Activated naive CD8-positive, alpha-beta T cell treated with anti-CD3 and anti-CD28 coated beads for 36 hours (primary cell): ENCODE measurements at regions not wholly inside any gene's neighbourhood (a gene's known extent, or its start where the extent isn't known, plus 50 kb on each side); places are given as distances from the start of the nearest gene placed in this dataset.
"Not testable (repeated sequence)": the region's sequence is repeated elsewhere in the genome, so short reads cannot be mapped to it uniquely, and the experiment has no call there.

Experiments used
- DNase-seq: peaks from one replicate; pipeline ENCODE4 v3.0.0; 2021
- H3K27ac Mint-ChIP-seq: one replicate; pipeline ENCODE4 v1.8.0; 2022; ENCODE audit warnings: mild to moderate bottlenecking, moderate library complexity, mixed read lengths
- H3K27me3 Mint-ChIP-seq: one replicate; pipeline ENCODE4 v1.8.0; 2022; ENCODE audit warnings: mild to moderate bottlenecking, mixed read lengths
- H3K36me3 Mint-ChIP-seq: one replicate; pipeline ENCODE4 v1.8.0; 2021; ENCODE audit warnings: mild to moderate bottlenecking, mixed read lengths
- H3K4me1 Mint-ChIP-seq: one replicate; pipeline ENCODE4 v1.8.0; 2021; ENCODE audit warnings: mixed read lengths
- H3K4me3 Mint-ChIP-seq: one replicate; pipeline ENCODE4 v1.8.0; 2022; ENCODE audit warnings: mild to moderate bottlenecking, moderate library complexity, mixed read lengths
- H3K9me3 Mint-ChIP-seq: one replicate; pipeline ENCODE4 v1.8.0; 2022; ENCODE audit warnings: mixed read lengths

DNA sequence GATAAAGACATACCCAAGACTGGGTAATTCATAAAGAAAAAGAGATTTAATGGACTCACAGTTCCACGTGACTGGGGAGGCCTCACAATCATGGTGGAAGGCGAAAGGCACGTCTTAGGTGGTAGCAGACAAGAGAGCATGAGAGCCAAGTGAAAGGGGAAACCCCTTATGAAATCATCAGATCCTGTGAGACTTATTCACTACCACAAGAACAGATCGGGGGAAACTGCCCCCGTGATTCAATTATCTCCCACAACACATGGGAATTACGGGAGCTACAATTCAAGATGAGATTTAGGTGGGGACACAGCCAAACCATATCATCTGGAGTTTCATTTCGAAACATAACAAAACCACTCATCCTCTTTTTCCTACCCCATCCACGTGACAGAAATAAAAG, 193.2 kb downstream of the OR2B2 start:
- not testable (repeated sequence) for H3K36me3 Mint-ChIP-seq, H3K27ac Mint-ChIP-seq, H3K4me3 Mint-ChIP-seq

DNA sequence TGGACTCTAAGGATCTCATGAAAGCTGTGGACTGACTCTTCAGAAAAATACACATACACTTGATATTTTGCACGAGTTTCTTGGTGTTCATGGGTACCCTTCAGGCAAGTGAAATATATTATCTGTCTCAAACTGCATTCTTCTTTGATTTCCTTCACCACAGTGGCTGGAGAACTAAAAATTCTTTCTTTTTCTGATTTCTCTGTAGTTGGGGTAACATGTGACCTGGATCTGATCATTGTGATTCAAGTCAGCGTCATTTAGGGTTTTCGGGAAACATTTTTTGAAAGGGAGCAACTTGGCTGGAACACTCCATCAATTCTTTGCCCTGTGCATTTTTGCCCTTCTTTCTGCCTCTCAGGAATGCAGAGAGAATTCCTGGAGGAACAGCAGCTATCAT, 205.8 kb downstream of the OR2B2 start:
- H3K9me3 Mint-ChIP-seq: no peaks in the 10 kb centered on the region
- no peak overlapping the region for H3K27ac Mint-ChIP-seq
- no peaks in the 10 kb centered on the region for H3K4me1 Mint-ChIP-seq
- DNase-seq: no peak
- peaks cover 21% of the 10 kb centered on the region for H3K36me3 Mint-ChIP-seq
- no peak overlapping the region for H3K4me3 Mint-ChIP-seq
- H3K27me3 Mint-ChIP-seq: no peaks in the 10 kb centered on the region

More for the DNA sequence above, 193.2 kb downstream of the OR2B2 start:
- peaks cover 19% of the 10 kb centered on the region for H3K4me1 Mint-ChIP-seq
- H3K9me3 Mint-ChIP-seq: not testable (repeated sequence)
- DNase-seq: peak; percentile 2
- peaks cover 45% of the 10 kb centered on the region for H3K27me3 Mint-ChIP-seq

DNA sequence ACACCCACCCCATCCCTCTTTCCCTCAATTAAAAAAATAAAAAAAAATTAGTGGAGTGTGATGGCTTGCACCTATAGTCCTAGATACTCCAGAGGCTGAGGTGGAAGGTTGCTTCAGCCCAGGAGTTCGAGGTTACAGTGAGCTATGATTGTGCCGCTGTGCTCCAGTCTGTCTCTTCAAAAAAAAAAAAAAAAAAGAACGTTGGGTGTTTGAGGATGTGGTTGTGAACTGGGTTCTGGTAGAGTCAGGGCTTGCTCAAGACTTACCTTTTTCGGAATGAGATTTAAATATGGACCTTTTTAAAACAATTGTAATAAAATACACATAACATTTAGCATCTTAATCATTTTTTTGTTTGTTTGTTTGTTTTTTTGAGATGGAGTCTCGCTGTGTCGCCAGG, 211.9 kb downstream of the OR2B2 start:
- Mint-ChIP-seq H3K9me3 (peaks cover 1% of the 10 kb centered on the region), H3K4me1 (peaks cover 8% of the 10 kb centered on the region), H3K27ac (no peak overlapping the region), H3K36me3 (peaks cover 22% of the 10 kb centered on the region), H3K4me3 (no peak overlapping the region), H3K27me3 (no peaks in the 10 kb centered on the region)
- no peak for DNase-seq

DNA sequence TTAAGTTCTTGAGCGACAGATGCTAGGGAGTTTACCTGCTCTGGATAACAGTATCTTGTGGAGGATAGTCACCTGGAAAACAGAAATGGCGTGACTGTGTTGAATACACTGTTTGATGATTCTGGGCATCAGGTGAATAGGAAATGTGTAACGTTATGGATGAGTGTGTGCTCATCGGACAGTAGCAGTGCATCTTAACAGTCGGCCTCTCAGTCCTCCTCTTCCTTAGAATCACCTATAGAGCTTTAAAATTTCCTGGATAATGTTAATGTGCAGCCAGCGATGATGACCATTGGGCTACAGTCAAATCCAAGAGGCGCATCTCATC, 217.7 kb downstream of the OR2B2 start:
- H3K4me1 Mint-ChIP-seq: peaks cover 15% of the 10 kb centered on the region
- no peaks in the 10 kb centered on the region for H3K27me3 Mint-ChIP-seq
- peak overlapping the region; percentile 83 for H3K27ac Mint-ChIP-seq
- H3K36me3 Mint-ChIP-seq: peaks cover 10% of the 10 kb centered on the region
- peaks cover 1% of the 10 kb centered on the region for H3K9me3 Mint-ChIP-seq
- no peak for DNase-seq
- peak overlapping the region; percentile 95 for H3K4me3 Mint-ChIP-seq

DNA sequence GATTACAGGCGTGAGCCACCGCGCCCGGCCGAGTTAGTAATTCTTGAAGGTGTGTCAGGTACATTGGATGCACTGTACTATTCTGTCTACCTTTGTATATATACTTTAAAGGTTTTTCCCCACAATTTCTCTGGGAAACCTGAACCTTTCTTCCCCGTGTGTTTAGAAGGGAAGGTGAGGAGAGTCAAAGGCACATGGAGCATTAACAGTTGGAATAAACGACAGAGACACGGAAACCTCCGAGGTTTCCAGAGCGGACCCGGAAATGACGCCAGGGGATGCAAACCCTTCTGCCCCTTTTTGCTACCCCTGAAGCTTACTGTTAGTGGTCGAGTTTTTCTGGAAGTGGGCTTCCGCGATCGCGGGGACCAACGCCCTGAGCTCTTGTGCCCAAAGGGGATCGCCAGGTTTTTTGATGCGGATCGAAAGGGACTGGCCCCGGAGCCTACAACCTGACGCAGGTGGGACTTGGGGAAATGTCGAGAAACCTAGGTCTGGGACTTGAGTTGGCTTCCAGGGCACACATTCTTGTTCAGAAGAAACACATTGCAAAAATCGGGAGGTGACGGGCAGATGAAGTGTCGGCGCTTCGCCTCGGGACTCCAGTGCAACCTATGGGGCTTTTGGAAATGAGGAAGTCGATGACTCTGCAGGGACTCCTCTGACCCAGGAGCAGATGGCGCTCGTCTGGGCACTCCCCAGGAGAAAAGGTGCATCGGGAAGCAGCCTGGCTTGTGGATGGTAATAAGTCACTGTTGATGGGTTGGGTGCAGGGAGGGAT, 218.2 kb downstream of the OR2B2 start:
- peak; percentile 43 for DNase-seq
- Mint-ChIP-seq H3K27ac (peak overlapping the region; percentile 83), H3K27me3 (no peaks in the 10 kb centered on the region), H3K4me1 (peaks cover 17% of the 10 kb centered on the region), H3K36me3 (peaks cover 10% of the 10 kb centered on the region), H3K4me3 (peak overlapping the region; percentile 95), H3K9me3 (peaks cover 1% of the 10 kb centered on the region)

DNA sequence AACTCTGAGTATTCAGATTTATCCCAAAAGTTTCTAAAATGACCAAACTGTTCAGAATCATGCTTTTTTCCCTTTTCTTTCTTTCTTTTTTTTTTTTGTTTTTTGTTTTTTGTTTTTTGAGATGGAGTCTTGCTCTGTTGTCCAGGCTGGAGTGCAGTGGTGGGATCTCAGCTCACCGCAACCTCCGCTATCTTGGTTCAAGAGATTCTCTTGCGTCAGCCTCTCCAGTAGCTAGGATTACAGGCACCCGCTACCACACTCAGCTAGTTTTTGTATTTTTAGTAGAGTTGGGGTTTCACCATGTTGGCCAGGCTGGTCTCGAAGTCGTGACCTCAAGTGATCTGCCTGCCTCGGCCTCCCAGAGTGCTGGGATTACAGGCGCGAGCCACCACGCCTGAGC, 219.2 kb upstream of the ZNF184 start:
- peaks cover 10% of the 10 kb centered on the region for H3K36me3 Mint-ChIP-seq
- not testable (repeated sequence) for H3K4me3 Mint-ChIP-seq, H3K27ac Mint-ChIP-seq, DNase-seq, H3K9me3 Mint-ChIP-seq
- peaks cover 33% of the 10 kb centered on the region for H3K4me1 Mint-ChIP-seq
- peaks cover 11% of the 10 kb centered on the region for H3K27me3 Mint-ChIP-seq

DNA sequence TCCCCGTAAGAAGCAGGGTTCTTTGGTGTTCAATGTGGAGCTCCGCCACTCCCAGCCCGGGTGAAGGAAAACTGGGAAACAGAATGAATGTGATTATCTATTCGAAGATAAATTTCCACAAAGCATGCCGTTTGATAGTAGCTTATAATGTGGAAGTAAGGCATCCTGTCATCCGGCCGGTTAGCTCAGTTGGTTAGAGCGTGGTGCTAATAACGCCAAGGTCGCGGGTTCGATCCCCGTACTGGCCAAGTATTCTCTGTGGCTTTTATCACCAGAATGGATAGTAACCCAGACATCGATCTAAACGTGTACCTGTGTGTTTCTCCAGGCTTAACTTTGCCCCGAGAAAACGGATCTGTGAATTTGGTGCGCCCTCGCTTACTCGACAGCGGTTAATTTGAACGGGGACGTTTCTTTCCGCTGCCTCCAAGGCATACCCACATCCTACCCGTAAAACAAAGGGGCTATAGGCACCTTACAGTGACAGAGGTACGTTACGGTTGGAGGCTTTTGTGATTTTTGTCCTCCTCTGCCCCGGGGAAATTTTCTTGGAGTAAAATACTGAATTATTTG, 215.2 kb upstream of the ZNF184 start:
- peak; percentile 79 for DNase-seq
- Mint-ChIP-seq H3K9me3 (peaks cover 8% of the 10 kb centered on the region), H3K4me3 (peak overlapping the region; percentile 86), H3K27ac (peak overlapping the region; percentile 87), H3K36me3 (no peaks in the 10 kb centered on the region), H3K4me1 (peaks cover 25% of the 10 kb centered on the region), H3K27me3 (peaks cover 22% of the 10 kb centered on the region)

DNA sequence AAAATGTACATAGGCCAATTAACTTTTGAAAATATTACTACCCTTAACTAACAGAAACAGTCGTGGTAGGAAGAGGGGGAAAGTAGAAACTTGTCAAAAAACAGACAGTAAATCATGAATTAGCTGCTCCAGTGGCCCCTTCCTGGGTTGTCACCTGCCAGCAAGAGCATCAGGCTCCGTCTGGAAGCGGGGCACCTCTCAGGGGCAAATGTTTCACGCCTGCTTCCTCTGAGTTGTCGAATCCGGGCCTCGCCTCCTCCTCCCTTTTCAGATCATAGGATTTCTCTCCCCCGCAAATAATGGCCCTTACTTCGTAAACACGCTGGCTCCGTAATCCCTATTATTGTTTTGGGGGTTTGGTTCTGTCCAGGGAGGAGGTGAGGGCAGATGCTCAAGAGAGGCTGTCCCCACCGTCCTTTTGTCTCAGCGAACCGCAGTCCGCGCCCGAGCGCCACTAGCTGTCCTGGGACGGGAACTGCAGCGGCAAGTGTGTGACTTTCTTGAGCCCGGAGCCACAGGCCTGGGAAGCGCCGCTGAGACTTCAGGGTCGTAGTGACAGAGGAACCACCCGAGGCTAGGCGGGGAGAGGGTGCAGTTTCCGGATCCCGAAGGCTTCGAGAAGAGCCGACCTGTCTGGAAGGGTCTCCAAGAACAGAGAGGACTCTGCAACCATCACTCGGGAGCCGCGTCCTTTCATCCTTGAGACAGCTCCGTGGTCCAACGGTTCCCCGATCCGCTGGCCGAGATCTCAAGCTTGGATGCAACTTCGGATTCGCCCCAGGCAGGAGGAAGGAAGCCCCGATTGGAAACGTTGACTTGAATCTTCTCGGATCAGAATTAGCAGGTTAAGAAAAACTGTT, 214.5 kb upstream of the ZNF184 start:
- no peaks in the 10 kb centered on the region for H3K36me3 Mint-ChIP-seq
- H3K27me3 Mint-ChIP-seq: peaks cover 28% of the 10 kb centered on the region
- peaks cover 25% of the 10 kb centered on the region for H3K4me1 Mint-ChIP-seq
- H3K27ac Mint-ChIP-seq: peak overlapping the region; percentile 87
- peak overlapping the region; percentile 86 for H3K4me3 Mint-ChIP-seq
- peaks cover 8% of the 10 kb centered on the region for H3K9me3 Mint-ChIP-seq
- DNase-seq: peak; percentile 85

DNA sequence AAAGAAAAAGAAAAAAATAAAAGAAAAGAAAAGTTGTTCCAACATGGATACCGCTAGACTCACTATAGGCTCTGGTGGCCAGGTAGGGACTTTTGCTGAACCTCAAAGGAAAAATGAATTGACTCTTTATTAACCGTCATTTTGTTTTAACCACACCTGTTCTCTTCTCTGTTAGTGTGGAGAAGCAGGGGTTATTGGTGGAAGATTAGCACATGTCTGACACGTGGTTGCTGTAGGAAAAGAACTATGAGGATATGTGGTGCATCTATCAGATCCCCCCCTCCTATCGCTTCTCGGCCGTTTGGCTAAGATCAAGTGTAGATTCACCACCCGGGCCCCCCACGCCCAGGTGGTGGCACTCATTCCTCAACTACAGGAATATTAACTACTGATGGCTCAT, 212.4 kb upstream of the ZNF184 start:
- Mint-ChIP-seq H3K9me3 (peaks cover 20% of the 10 kb centered on the region), H3K27ac (no peak overlapping the region), H3K4me1 (peaks cover 34% of the 10 kb centered on the region), H3K27me3 (peaks cover 49% of the 10 kb centered on the region), H3K36me3 (peaks cover 3% of the 10 kb centered on the region), H3K4me3 (peak overlapping the region; percentile 14)
- DNase-seq: no peak

DNA sequence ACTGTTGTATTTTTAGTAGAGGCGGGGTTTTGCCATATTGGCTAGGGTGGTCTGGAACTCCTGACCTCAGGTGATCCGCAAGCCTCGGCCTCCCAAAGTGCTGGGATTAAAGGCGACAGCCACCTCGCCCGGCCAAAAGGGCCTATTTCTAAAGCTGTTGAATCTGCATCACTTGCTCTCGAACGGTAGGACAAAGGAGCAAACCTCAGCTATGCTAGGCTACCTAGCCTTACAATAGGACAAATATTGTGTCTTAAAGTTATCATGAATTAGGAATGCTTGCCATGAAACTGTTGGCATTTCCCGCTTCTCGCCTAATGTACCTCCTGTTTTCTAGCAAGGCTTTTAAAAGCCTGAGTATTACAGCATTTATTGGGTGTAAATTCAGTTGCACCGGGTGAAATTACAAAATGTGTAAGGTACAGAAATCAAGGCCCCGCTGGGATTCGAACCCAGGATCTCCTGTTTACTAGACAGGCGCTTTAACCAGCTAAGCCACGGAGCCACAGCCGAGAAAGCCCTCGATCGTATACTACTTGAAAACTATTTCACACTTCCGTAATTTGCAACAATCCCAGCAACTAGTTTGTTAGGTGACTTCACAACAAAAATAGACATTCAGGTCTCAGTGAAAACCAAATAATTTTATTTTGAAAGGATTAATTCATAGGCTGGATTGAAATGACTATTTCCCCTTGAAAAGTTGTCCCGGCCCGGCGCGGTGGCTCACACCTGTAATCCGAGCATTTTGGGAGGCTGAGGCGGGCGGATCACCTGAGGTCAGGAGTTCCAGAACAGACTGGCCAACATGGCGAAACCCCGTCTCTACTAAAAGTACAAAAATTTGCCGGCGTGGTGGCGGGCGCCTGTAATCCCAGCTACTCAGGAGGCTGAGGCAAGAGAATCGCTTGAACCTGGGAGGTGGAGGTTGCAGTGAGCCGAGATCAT, 211.6 kb upstream of the ZNF184 start:
- peak; percentile 61 for DNase-seq
- Mint-ChIP-seq H3K27ac (peak overlapping the region; percentile 56), H3K9me3 (peaks cover 26% of the 10 kb centered on the region), H3K36me3 (peaks cover 9% of the 10 kb centered on the region), H3K4me1 (peaks cover 38% of the 10 kb centered on the region), H3K4me3 (no peak overlapping the region), H3K27me3 (peaks cover 57% of the 10 kb centered on the region)

DNA sequence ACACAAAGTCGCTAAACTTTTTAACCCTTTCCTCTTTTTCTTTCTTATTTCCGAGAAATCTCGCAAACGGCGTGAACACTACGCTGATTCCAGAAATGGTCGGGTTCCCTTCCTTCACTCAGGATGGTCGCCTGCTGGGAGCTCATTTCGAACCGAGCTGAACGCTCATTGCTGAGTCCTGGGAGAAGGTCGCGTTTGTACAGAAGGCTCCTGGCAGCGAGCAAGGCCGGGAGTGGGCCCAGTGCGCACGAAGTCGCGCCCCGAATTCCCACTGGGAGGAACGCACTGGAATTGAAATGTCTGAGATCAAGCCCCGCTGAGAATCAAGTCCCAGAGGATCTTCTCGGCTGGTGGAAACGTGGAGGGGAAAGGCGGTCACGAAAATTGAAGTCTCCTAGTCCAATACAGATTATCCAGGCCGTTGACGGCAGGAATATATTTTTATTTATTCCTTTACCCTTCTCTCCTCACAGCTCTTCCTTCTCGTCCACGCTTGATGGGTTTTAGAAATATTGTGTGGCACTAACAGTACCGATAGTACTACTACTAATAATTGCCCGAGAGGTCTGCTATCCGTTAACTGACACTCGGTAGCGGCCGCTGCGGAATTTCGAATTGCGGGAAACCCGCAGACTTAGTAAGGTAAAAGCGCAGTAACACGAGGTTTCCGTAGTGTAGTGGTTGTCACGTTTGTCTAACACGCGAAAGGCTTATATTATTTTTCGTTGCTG, 207.2 kb upstream of the ZNF184 start:
- no peak for DNase-seq
- no peak overlapping the region for H3K27ac Mint-ChIP-seq

DNA sequence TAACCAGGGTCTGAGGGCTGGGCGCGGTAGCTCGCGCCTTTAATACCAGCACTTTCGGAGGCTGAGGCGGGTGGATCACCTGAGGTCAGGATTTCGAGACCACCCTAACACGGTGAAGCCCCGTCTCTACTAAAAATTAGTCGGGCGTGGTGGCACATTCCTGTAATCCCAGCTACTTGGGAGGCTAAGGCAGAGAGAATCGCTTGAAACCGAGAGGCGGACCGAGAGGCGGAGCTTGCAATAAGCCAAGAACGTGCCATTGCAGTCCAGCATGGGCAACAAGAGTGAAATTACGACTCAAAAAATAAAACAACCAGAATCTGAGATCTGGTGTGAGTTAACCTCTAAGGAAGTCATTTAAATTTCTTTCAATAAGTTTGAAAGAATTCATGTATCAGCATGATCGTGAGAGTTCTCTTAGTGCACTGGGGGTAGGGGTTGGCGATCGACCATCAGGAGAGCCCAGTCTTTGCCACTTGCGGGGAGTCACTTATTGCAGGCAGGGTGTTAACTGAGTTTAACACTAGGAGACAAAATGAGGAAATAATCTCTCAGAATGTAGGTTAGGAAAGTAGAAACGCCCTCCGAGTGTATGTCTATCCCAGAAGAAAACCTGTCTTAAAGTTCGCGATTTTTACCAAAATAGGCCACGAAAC, 206.5 kb upstream of the ZNF184 start:
- Mint-ChIP-seq H3K27ac (no peak overlapping the region), H3K36me3 (peaks cover 13% of the 10 kb centered on the region), H3K4me3 (no peak overlapping the region), H3K9me3 (peaks cover 22% of the 10 kb centered on the region), H3K4me1 (peaks cover 14% of the 10 kb centered on the region), H3K27me3 (peaks cover 90% of the 10 kb centered on the region)
- no peak for DNase-seq

More for the DNA sequence above, 207.2 kb upstream of the ZNF184 start:
- peak overlapping the region; percentile 42 for H3K4me3 Mint-ChIP-seq
- peaks cover 13% of the 10 kb centered on the region for H3K36me3 Mint-ChIP-seq
- H3K9me3 Mint-ChIP-seq: peaks cover 22% of the 10 kb centered on the region
- H3K4me1 Mint-ChIP-seq: peaks cover 18% of the 10 kb centered on the region
- H3K27me3 Mint-ChIP-seq: peaks cover 90% of the 10 kb centered on the region

DNA sequence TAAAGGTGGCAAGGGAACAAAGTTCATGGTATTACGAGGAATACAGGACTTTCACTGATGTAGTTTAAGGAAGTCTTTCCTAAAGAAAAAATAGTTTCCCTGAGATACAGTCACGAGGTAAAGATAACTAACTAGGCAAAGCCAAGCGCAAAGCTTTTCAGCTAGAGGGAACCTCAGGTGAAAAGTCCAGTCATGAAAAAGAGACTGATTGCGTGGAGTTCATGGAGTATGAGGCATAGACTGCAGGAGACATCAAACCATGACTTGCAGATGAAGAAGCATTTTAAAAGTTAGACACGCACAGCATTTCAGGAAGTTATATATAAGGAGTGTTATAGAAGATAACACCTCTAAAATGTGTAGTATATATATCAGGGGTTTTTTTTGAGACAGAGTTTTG, 205.6 kb upstream of the ZNF184 start:
- H3K36me3 Mint-ChIP-seq: peaks cover 13% of the 10 kb centered on the region
- no peak overlapping the region for H3K27ac Mint-ChIP-seq
- H3K4me3 Mint-ChIP-seq: no peak overlapping the region
- H3K27me3 Mint-ChIP-seq: peaks cover 98% of the 10 kb centered on the region
- H3K4me1 Mint-ChIP-seq: peaks cover 14% of the 10 kb centered on the region
- DNase-seq: no peak
- H3K9me3 Mint-ChIP-seq: peaks cover 24% of the 10 kb centered on the region
